SKM-1 treated with dmso at 0.1 percent for 144 hours (cell line): ENCODE measurements at regions not wholly inside any gene's neighbourhood (a gene's known extent, or its start where the extent isn't known, plus 50 kb on each side); places are given as distances from the start of the nearest gene placed in this dataset.

Experiments
- DNase-seq: peaks from one replicate; lab custom pipeline; 2025; ENCODE audit not compliant: unreplicated experiment; lab: John Stamatoyannopoulos, UW

DNA sequence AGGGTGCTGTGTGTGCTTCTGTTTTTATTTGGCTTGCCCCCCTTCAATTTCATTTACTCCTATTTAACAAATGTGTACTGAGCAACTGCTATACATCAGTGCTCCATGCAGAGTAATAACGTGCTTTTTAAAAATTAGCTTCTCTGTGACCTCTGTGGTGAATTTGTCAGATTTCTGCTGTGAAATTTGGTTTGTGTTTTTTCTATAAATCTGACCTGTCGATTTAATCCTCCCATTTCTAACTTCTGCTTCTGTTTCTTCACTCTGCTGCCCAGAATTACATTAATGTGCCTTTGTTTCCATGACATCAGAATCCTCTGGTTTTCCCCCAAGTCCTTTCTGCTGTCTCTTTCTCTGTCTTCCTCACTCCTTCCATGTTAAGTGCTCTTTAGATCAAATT, 123.8 kb upstream of the CACNA2D1 start:
- no peak for DNase-seq

DNA sequence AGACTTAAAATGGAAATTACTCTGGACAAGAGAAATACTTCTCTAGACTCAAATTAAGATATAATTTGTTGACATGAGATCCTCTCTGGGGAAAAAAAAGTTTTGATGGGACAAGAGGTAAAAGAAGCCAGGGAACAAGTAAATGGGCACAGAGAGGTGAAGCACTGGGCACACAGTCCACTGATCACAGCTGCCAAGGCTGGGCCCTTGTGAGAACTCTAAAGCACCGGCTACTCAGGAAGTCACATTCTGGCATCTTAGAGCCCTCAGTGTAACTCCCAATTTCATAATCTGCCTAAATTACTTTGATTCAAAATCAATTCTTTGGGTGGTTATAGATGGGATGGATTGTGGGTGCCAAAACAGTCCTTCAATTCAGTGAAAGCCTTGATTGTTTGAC, 123.2 kb upstream of the CACNA2D1 start:
- no peak for DNase-seq

- DNase-seq: no peak
Observed at GRCh38 chr7:82562716-82563404, 119.3 kb upstream of the CACNA2D1 start.

DNA sequence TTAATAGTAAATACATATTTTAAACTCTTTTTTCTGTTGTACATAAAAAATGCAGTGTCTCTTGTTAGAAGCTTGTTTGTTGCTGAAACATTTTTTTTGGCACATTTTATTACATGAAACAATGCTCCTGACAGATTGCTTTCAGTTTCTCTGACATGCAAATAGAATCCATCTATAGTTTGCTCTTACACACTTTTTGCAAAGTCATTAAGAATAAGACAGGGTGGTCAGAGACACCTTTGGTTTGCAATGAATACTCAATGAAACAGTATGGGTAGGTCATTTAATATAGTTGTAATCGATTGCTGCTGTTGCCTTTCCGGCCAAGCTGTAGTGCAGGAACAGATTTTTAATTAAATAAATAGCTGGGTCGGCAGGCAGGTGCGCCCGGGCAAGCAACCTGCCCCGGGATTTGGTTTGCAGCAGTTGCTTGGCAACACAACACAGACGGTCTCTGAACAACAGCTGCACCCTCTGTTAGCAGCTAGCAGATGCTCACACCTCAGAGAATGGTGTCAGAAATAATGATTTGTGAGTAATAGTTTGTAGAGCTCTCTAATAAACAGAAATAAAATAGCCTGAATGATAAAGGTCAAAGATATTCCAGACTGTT, 115.7 kb upstream of the CACNA2D1 start:
- no peak for DNase-seq

DNA sequence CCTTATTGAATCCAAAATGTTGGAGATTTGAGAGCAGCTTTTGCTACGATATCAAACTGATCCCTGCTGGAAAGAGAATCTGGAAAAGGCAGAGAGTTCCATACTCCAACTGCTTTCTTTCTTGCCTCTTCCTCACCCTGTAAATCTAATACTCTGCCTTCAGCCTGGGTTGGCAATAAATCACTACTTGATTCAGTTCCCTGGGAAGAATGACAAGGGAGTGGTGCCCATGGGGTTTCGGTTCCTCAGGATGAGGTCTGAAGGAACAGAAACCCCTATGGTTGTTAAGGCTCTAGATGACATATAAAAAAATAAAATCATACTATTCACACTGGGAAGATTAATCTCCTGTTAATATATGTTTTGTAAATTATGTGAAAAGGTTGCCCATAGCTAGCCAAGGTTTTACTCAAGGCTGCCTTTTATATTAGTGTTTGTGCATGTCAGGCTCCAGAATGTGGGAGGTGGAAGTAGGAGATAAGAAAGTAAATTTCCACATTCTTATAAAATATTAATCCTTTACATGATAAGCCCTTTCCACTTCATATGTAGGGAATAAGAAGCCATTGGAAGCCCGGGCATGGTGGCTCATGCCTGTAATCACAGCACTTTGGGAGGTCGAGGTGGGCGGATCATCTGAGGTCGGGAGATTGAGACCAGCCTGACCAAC, 106.2 kb upstream of the CACNA2D1 start:
- no peak for DNase-seq

DNA sequence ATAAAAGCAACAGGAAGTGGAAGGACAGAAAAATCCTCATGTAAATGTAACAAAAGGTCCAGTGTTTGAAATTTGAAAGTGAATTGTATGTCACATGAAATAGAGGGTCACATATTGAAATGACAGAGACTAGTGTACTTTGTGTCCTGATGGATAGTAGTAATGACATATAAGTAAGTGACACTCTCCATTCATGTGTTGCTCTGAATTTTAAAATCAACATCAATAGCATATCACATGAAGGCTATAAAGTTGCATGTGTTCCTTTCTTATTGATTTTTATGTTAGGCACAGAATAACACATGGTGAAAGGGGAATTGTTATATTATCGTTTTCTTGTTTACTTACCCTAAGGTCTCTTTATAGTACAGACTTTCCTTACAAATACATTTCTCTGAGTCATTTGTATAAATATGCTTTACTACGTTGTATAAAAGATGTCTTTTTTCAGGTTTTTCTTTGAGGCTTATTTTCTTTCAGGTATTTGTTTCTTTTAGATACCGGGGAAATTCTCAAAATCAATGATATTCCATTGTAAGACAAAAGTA, 104.6 kb upstream of the CACNA2D1 start:
- no peak for DNase-seq

DNA sequence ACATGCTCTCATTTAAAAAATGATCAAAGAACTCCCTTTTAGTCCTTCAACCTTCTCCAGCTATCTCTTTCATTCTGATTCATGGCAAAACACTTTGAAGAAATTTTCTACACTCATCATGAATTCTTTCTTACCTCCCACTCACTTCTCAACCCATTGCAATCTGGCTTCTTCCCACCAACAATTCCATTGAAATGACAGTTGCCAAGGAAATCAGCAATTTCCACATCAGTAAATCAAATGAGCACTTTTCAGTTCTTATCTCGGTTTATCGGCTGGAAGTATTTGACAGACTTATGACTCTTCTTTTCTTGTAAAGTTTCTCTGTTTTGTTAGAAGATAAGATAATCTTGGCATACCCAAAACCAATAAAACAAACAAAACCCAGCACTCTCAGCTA, 99.1 kb upstream of the CACNA2D1 start:
- no peak for DNase-seq

DNA sequence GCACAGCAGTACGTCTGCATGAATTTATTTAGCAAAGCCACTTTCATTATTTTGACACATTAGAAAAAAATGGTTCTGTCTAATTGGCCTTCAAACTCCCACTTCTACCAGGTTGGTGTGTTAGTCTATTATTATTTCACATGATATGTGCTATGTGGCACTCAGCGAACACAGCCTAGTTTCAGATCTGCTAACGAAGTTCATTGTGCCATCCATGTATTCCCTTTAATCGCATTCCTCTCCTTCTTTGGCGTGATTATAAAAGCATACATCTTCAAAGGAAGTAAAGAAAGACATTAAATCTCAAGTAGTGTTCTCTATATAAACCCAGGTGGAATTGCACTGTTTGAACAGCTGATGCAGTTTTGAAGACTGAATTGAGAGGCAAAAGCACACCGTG, 96.4 kb upstream of the CACNA2D1 start:
- no peak for DNase-seq

- DNase-seq: no peak
Observed at GRCh38 chr7:82534684-82535083, 91.1 kb upstream of the CACNA2D1 start.

- no peak for DNase-seq
Observed at GRCh38 chr7:82530361-82530760, 86.8 kb upstream of the CACNA2D1 start.

- no peak for DNase-seq
Observed at GRCh38 chr7:82528577-82529310, 85.2 kb upstream of the CACNA2D1 start.

GRCh38 chr7:82527851-82528250, 84.3 kb upstream of the CACNA2D1 start:
- no peak for DNase-seq

DNA sequence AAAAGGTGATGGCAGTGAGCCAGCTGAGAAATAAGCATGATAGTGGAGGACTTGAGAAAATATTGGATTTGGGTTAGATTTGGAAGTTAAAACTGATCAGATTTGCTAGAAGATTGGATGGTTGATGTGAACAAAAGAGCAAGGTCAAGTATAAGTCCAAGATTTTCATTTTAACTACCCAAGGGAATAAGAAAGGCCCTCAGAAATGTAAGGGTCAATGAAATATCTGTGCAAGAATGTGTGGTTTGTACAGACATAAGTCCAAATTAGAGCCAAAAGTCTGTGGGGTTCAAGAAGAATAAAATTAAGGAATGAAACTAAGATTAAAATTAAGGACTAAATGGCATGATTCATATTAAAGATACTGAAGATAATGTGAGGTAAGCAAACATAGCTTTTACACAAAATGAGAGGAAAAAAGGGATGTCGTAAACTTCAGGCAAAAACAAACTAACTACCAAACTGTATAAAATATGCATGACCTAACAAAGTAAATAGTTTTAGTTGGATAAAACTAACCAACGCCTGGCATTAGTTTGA, 78.4 kb upstream of the CACNA2D1 start:
- DNase-seq: no peak

DNA sequence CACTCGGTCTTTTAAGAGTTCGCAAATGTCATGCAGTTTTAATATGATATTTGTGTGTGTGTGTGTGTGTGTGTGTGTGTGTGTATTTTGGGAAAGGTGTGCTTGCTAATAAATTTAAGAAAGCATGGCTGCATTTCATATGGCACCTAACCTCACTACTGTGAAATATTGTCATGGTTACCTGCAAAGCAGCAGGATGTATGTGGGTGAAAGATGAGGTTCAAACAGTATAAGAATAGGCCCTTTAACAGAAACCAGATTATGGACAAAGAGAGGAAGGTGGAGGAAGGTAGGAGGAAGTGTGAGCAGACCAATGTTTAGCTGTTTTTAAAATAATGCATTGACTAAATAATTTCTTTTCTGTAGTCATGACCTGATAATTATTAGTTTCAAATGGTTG, 73.5 kb upstream of the CACNA2D1 start:
- DNase-seq: no peak

GRCh38 chr7:82511542-82511941, 68.0 kb upstream of the CACNA2D1 start:
- no peak for DNase-seq

GRCh38 chr7:82507976-82508677, 64.5 kb upstream of the CACNA2D1 start:
- DNase-seq: no peak

- no peak for DNase-seq
Observed at GRCh38 chr7:82507365-82507975, 63.9 kb upstream of the CACNA2D1 start.

DNA sequence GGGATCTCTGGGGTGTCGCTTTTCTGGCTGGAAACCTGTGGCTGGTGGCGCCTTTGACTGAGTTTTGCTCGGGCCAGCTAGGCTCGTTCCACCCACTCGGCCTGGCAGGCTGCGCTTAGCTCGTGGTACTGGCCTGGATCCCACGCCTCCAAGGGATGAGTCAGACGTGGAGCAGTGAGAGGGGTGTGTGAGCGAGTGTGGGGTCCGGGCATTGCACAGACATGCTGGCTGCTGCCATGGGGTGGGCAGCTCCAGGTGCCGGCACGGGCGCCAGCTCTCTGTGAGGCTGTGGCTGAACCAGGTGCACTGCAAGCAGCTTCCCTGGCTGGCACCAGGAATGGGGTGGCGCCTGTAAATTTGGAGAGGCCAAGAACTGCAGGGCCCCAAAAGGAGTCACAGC, 63.1 kb upstream of the CACNA2D1 start:
- no peak for DNase-seq

DNA sequence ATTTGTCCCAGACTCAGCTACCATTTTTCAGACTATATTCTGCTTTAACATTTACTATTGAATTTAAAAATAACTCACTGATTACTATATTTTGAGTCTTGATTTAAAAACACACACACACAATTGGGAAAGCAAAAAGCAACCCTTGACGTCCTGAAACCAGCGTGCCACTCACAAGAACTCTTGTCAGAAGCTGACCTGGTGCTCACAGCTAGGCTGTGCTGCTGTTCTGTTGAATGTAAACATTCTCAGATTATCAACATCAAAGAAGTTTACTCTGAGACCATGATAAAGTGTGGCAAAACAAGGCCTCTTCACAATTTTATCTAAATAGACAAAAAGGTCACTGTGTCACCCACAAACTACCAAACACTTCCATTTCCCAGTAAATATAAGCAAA, 62.6 kb upstream of the CACNA2D1 start:
- no peak for DNase-seq

GRCh38 chr7:82501346-82501745, 57.8 kb upstream of the CACNA2D1 start:
- DNase-seq: no peak
